SK-N-SH (cell line): ENCODE measurements at regions not wholly inside any gene's neighbourhood (a gene's known extent, or its start where the extent isn't known, plus 50 kb on each side); places are given as distances from the start of the nearest gene placed in this dataset.

ENCODE experiments used
- CTCF ChIA-PET: fragments of 300-600, 350-600 bp; formaldehyde crosslinking; extraction: SDS; loops from one replicate; lab custom pipeline; 2021; lab: Yijun Ruan, JAX
- POLR2A ChIA-PET: fragments of 350-600 bp; sonication (Branson Sonifier 250); formaldehyde crosslinking; extraction: SDS; loops from one replicate; lab custom pipeline; 2020; ENCODE audit warnings: antibody characterized with exemption, inconsistent platforms; lab: Yijun Ruan, JAX
- DNase-seq: peaks from one replicate; pipeline ENCODE4 v3.0.0; 2012
- H2AFZ ChIP-seq: fragments of 200-600 bp; sonication (generic); 2 replicates; pipeline ENCODE4 v1.8.1; 2016; ENCODE audit warnings: antibody characterized with exemption, mild to moderate bottlenecking, low read depth
- H3F3A ChIP-seq: fragments of 200-600 bp; sonication (generic); replicated peaks from 2 replicates; pipeline ENCODE3; 2016; ENCODE audit warnings: antibody characterized with exemption, mild to moderate bottlenecking; ENCODE audit not compliant: insufficient read depth
- H3K27ac ChIP-seq, 2 experiments: fragments of 200-500 bp in 1 of 2; fragments of 200-600 bp in 1 of 2; sonication (Bioruptor generic) in 1 of 2; sonication (generic), shearing (Covaris generic) in 1 of 2; 2 replicates each; pipeline versions ENCODE4 v1.5.1 to v1.6.1; 2014 to 2016; ENCODE audit warnings: low read depth in 2 of 2, inconsistent platforms in 1 of 2, low read length in 1 of 2, mild to moderate bottlenecking in 1 of 2, mixed read lengths in 1 of 2
- H3K27me3 ChIP-seq: fragments of 200-600 bp; sonication (generic), shearing (Covaris generic); 2 replicates; pipeline ENCODE4 v1.6.1; 2016; ENCODE audit warnings: mixed run types; ENCODE audit not compliant: insufficient read depth
- H3K36me3 ChIP-seq, 2 experiments: fragments of 200-500 bp in 1 of 2; fragments of 200-600 bp in 1 of 2; sonication (Bioruptor generic) in 1 of 2; sonication (generic) in 1 of 2; replicated peaks in 1 of 2; 2 replicates each; pipeline versions ENCODE3 to v1.5.1; 2014 to 2016; ENCODE audit warnings: low read length in 1 of 2, mild to moderate bottlenecking in 1 of 2; ENCODE audit not compliant: insufficient read depth in 2 of 2, control insufficient read depth in 1 of 2
- H3K4me1 ChIP-seq, 2 experiments: fragments of 200-500 bp in 1 of 2; fragments of 200-600 bp in 1 of 2; sonication (Bioruptor generic) in 1 of 2; sonication (generic), shearing (Covaris generic) in 1 of 2; 2 replicates each; pipeline versions ENCODE4 v1.5.1 to v1.6.1; 2014 to 2016; ENCODE audit warnings: low read depth in 1 of 2, low read length in 1 of 2, mixed run types in 1 of 2; ENCODE audit not compliant: insufficient read depth in 2 of 2, control insufficient read depth in 1 of 2
- H3K4me2 ChIP-seq: fragments of 200-600 bp; sonication (generic), shearing (Covaris generic); 2 replicates; pipeline ENCODE4 v1.6.1; 2017; ENCODE audit warnings: mixed run types
- H3K4me3 ChIP-seq, 2 experiments: fragments of 200-500 bp in 1 of 2; fragments of 200-600 bp in 1 of 2; sonication (Bioruptor generic) in 1 of 2; sonication (generic), shearing (Covaris generic) in 1 of 2; 2 replicates each; pipeline versions ENCODE4 v1.5.1 to v1.8.1; 2014 to 2016; ENCODE audit warnings: low read depth in 2 of 2, inconsistent platforms in 1 of 2, low read length in 1 of 2, mild to moderate bottlenecking in 1 of 2, mixed read lengths in 1 of 2, moderate library complexity in 1 of 2
- H3K79me2 ChIP-seq: fragments of 200-600 bp; sonication (generic); 2 replicates; pipeline ENCODE4 v1.8.1; 2017; ENCODE audit warnings: mild to moderate bottlenecking; ENCODE audit not compliant: insufficient read depth
- H3K9ac ChIP-seq: fragments of 200-600 bp; sonication (generic); 2 replicates; pipeline ENCODE4 v1.6.1; 2017; ENCODE audit warnings: mixed run types
- H3K9me2 ChIP-seq: fragments of 200-600 bp; sonication (generic); 2 replicates; pipeline ENCODE4 v1.6.1; 2017; ENCODE audit warnings: mixed run types
- H3K9me3 ChIP-seq: fragments of 200-600 bp; sonication (generic); 2 replicates; pipeline ENCODE4 v1.6.1; 2017; ENCODE audit warnings: mixed run types, mild to moderate bottlenecking, moderate library complexity
- H4K20me1 ChIP-seq: fragments of 200-600 bp; sonication (generic); 2 replicates; pipeline ENCODE4 v1.6.1; 2017; ENCODE audit warnings: mild to moderate bottlenecking, mixed run types; ENCODE audit not compliant: insufficient read depth
- ELF1 ChIP-seq: IDR thresholded peaks from 2 replicates; pipeline ENCODE4 v1.4.0; 2012
- EP300 ChIP-seq, 2 experiments: IDR thresholded peaks; 2 replicates each; pipeline versions ENCODE4 v1.4.0 to v1.6.1; 2012; ENCODE audit warnings: borderline replicate concordance in 1 of 2, low read depth in 1 of 2, low read length in 1 of 2
- FOSL2 ChIP-seq: IDR thresholded peaks from 2 replicates; pipeline ENCODE4 v1.4.0; 2012; ENCODE audit warnings: low read depth, mild to moderate bottlenecking, moderate library complexity, borderline replicate concordance
- FOXJ3 ChIP-seq: sonication (generic); formaldehyde crosslinking; IDR thresholded peaks from 2 replicates; pipeline ENCODE4 v1.5.1; 2020; ENCODE audit warnings: mild to moderate bottlenecking, missing genetic modification reagents
- FOXM1 ChIP-seq: IDR thresholded peaks from 2 replicates; pipeline ENCODE4 v1.4.0; 2012; ENCODE audit warnings: low read depth, mild to moderate bottlenecking
- GABPA ChIP-seq: IDR thresholded peaks from 2 replicates; pipeline ENCODE4 v1.4.0; 2012; ENCODE audit warnings: low read depth, mild to moderate bottlenecking
- GATA2 ChIP-seq: sonication (generic); formaldehyde crosslinking; IDR thresholded peaks from 2 replicates; pipeline ENCODE4 v1.5.0; 2020; ENCODE audit warnings: mild to moderate bottlenecking, missing genetic modification reagents
- JUND ChIP-seq: IDR thresholded peaks from 2 replicates; pipeline ENCODE4 v1.4.0; 2012
- MEF2A ChIP-seq: IDR thresholded peaks from 2 replicates; pipeline ENCODE4 v1.4.0; 2012; ENCODE audit warnings: low read depth, borderline replicate concordance
- MXI1 ChIP-seq: IDR thresholded peaks from 2 replicates; pipeline ENCODE4 v1.6.1; 2012; ENCODE audit warnings: mild to moderate bottlenecking, low read depth, low read length, improper control_type of control experiment
- NFIC ChIP-seq: IDR thresholded peaks from 2 replicates; pipeline ENCODE4 v1.4.0; 2012; ENCODE audit warnings: borderline replicate concordance
- NRF1 ChIP-seq: IDR thresholded peaks from 2 replicates; pipeline ENCODE4 v1.6.1; 2012; ENCODE audit warnings: low read depth, mild to moderate bottlenecking, low read length
- PBX3 ChIP-seq: IDR thresholded peaks from 2 replicates; pipeline ENCODE4; 2012
- POLR2AphosphoS5 ChIP-seq: IDR thresholded peaks from 2 replicates; pipeline ENCODE4 v1.6.1; 2012; ENCODE audit warnings: low read depth, low read length
- RCOR1 ChIP-seq: fragments of 150-350 bp; IDR thresholded peaks from 2 replicates; pipeline ENCODE4 v1.6.1; 2017; ENCODE audit warnings: antibody characterized with exemption, low read length
- SMC3 ChIP-seq: IDR thresholded peaks from 2 replicates; pipeline ENCODE4 v1.6.1; 2012; ENCODE audit warnings: low read depth, low read length, improper control_type of control experiment
- TCF12 ChIP-seq: IDR thresholded peaks from 2 replicates; pipeline ENCODE4 v1.4.0; 2012
- USF2 ChIP-seq: fragments of 150-350 bp; IDR thresholded peaks from 2 replicates; pipeline ENCODE4 v1.6.1; 2017; ENCODE audit warnings: antibody characterized with exemption, low read length, low read depth, borderline replicate concordance
- YY1 ChIP-seq: IDR thresholded peaks from 2 replicates; pipeline ENCODE4 v1.4.0; 2012; ENCODE audit warnings: low read depth, mild to moderate bottlenecking
- WGBS: methylation state at CpG from one replicate; pipeline ENCODE4 v1.1.6; 2017; ENCODE audit warnings: low lambda C conversion rate; 5-methylcytosine and 5-hydroxymethylcytosine counted together
- TF ChIP-seq, protein P1 (sequence below): IDR thresholded peaks from 2 replicates; pipeline ENCODE4 v1.4.0; 2012; ENCODE audit warnings: low read depth, borderline replicate concordance
- TF ChIP-seq, protein P2 (sequence below): IDR thresholded peaks from 2 replicates; pipeline ENCODE4 v1.4.0; 2012; ENCODE audit warnings: low read depth, borderline replicate concordance
- TF ChIP-seq, protein P3 (sequence below): fragments of 150-350 bp; IDR thresholded peaks from 2 replicates; pipeline ENCODE4 v1.6.1; 2016; ENCODE audit warnings: mild to moderate bottlenecking, low read depth, low read length
- TF ChIP-seq, protein P4 (sequence below): IDR thresholded peaks from 2 replicates; pipeline ENCODE4 v1.6.1; 2012; ENCODE audit warnings: mild to moderate bottlenecking, low read depth, low read length, moderate library complexity

- H3F3A ChIP-seq: peaks cover 25% of the 10 kb centered on the region
- no peaks in the 10 kb centered on the region for H3K27me3 ChIP-seq
- H3K36me3 ChIP-seq: no peaks in the 10 kb centered on the region
- peak overlapping the region; percentile 70 for H3K4me2 ChIP-seq
- POLR2A ChIA-PET: interaction anchor here (0.8 to 1.9 kb wide), 3 partner anchors 51 to 53 kb away, joined by 3 to 10 read pairs (median 5); no protein-coding TSS in a partner anchor
- H3K4me1 ChIP-seq: peaks cover 45% of the 10 kb centered on the region in 2 experiments
- no peaks in the 10 kb centered on the region for H3K9me3 ChIP-seq
- peak overlapping the region; percentile 93 to 97 for H3K27ac ChIP-seq
- 28% methylated on average over 6 of the region's 13 CpGs for WGBS
- peak overlapping the region; percentile 69 for H2AFZ ChIP-seq
- H3K9ac ChIP-seq: peak overlapping the region; percentile 51; the same call in 1 of the 2 replicates
- no peak overlapping the region; a peak in 1 of 4 replicates for H3K4me3 ChIP-seq
- H3K79me2 ChIP-seq: no peaks in the 10 kb centered on the region
- H3K9me2 ChIP-seq: no peaks in the 10 kb centered on the region
- peak; percentile 72 for DNase-seq
- H4K20me1 ChIP-seq: no peaks in the 10 kb centered on the region
- CTCF ChIA-PET: interaction anchor here (1.1 to 5.2 kb wide), 3 partner anchors 11 to 54 kb away, joined by 4 to 32 read pairs (median 5); no protein-coding TSS in a partner anchor
- TF ChIP-seq NRF1 (no peak), TCF12 (no peak; the same call in 1 of the 2 replicates), FOXJ3 (peak; percentile 63; the same call in 1 of the 2 replicates), PBX3 (no peak), FOSL2 (no peak), GATA2 (CRISPR knock-in tag) (peak; percentile 32; the same call in 1 of the 2 replicates), GABPA (no peak), FOXM1 (no peak), RCOR1 (no peak), EP300 (IDR thresholded peaks at IDR 0.05; ENCODE audit: borderline replicate concordance in 1 of 2, low read depth in 1 of 2, low read length in 1 of 2) (0 out of 4 replicates have a peak, but pooled peaks of 1 of the 2 experiments have one; percentile 38), MEF2A (no peak), YY1 (no peak), ELF1 (no peak), USF2 (no peak), MXI1 (no peak), SMC3 (no peak), JUND (no peak), NFIC (no peak), POLR2AphosphoS5 (no peak)
- TF ChIP-seq, protein P1, sequence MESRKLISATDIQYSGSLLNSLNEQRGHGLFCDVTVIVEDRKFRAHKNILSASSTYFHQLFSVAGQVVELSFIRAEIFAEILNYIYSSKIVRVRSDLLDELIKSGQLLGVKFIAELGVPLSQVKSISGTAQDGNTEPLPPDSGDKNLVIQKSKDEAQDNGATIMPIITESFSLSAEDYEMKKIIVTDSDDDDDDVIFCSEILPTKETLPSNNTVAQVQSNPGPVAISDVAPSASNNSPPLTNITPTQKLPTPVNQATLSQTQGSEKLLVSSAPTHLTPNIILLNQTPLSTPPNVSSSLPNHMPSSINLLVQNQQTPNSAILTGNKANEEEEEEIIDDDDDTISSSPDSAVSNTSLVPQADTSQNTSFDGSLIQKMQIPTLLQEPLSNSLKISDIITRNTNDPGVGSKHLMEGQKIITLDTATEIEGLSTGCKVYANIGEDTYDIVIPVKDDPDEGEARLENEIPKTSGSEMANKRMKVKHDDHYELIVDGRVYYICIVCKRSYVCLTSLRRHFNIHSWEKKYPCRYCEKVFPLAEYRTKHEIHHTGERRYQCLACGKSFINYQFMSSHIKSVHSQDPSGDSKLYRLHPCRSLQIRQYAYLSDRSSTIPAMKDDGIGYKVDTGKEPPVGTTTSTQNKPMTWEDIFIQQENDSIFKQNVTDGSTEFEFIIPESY: no peak
- TF ChIP-seq, protein P2, sequence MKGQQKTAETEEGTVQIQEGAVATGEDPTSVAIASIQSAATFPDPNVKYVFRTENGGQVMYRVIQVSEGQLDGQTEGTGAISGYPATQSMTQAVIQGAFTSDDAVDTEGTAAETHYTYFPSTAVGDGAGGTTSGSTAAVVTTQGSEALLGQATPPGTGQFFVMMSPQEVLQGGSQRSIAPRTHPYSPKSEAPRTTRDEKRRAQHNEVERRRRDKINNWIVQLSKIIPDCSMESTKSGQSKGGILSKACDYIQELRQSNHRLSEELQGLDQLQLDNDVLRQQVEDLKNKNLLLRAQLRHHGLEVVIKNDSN: no peak
- TF ChIP-seq, protein P3, sequence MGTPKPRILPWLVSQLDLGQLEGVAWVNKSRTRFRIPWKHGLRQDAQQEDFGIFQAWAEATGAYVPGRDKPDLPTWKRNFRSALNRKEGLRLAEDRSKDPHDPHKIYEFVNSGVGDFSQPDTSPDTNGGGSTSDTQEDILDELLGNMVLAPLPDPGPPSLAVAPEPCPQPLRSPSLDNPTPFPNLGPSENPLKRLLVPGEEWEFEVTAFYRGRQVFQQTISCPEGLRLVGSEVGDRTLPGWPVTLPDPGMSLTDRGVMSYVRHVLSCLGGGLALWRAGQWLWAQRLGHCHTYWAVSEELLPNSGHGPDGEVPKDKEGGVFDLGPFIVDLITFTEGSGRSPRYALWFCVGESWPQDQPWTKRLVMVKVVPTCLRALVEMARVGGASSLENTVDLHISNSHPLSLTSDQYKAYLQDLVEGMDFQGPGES: no peak
- TF ChIP-seq, protein P4, sequence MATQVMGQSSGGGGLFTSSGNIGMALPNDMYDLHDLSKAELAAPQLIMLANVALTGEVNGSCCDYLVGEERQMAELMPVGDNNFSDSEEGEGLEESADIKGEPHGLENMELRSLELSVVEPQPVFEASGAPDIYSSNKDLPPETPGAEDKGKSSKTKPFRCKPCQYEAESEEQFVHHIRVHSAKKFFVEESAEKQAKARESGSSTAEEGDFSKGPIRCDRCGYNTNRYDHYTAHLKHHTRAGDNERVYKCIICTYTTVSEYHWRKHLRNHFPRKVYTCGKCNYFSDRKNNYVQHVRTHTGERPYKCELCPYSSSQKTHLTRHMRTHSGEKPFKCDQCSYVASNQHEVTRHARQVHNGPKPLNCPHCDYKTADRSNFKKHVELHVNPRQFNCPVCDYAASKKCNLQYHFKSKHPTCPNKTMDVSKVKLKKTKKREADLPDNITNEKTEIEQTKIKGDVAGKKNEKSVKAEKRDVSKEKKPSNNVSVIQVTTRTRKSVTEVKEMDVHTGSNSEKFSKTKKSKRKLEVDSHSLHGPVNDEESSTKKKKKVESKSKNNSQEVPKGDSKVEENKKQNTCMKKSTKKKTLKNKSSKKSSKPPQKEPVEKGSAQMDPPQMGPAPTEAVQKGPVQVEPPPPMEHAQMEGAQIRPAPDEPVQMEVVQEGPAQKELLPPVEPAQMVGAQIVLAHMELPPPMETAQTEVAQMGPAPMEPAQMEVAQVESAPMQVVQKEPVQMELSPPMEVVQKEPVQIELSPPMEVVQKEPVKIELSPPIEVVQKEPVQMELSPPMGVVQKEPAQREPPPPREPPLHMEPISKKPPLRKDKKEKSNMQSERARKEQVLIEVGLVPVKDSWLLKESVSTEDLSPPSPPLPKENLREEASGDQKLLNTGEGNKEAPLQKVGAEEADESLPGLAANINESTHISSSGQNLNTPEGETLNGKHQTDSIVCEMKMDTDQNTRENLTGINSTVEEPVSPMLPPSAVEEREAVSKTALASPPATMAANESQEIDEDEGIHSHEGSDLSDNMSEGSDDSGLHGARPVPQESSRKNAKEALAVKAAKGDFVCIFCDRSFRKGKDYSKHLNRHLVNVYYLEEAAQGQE: no peak
Observed at GRCh38 chr1:235918032-235918431, 51.3 kb upstream of the LYST start.
